ENCODE measurements at regions not wholly inside any gene's neighbourhood (a gene's known extent, or its start where the extent isn't known, plus 50 kb on each side); places are given as distances from the start of the nearest gene placed in this dataset.

DNA sequence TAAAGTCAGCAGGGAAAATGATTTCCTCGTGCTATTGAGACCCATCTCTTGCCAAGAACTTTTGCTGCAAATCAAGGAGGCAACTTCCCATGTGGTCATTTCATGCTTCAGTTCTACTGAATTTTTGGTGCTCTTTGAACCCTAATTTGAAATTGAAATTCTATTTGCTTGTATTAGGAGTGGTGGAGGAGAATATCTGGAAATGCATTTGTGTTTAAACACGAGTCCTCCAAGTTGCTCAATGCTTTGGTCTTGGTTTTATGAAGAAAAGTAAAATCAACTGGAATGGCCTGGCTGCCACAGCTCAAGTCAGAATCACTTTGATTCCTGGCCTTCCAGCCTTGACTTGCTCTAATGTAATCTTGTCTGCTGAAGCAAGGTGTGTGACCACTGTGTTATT, 613.2 kb downstream of the TLE1 start:
- no peak for DNase-seq (ENCODE audit: extremely low read depth in 1 of 4, low spot score in 3 of 4)
- no peak for FAIRE-seq
- Histone ChIP-seq H3K4me2 (ENCODE audit: insufficient read depth, low read length) (no peak overlapping the region), H3K9me1 (ENCODE audit: control insufficient read depth, insufficient read depth, low read length) (no peaks in the 10 kb centered on the region), H3K9ac (ENCODE audit: insufficient read depth in 1 of 2, low read depth in 2 of 2, low read length in 2 of 2) (no peak overlapping the region), H3K79me2 (ENCODE audit: control insufficient read depth, insufficient read depth, low read length) (no peaks in the 10 kb centered on the region), H3K36me3 (ENCODE audit: control insufficient read depth, insufficient read depth, low read length) (no peaks in the 10 kb centered on the region), H3K27me3 (ENCODE audit: control insufficient read depth in 2 of 2, insufficient read depth in 2 of 2, low read length in 2 of 2) (no peaks in the 10 kb centered on the region), H2AFZ (ENCODE audit: low read depth, low read length) (no peak overlapping the region), H3K27ac (ENCODE audit: extremely low read depth, low read depth, low read length) (no peak overlapping the region), H3K4me3 (no peak overlapping the region), H3K4me1 (replicated peaks in 1 of 2; ENCODE audit: control insufficient read depth in 2 of 2, insufficient read depth in 2 of 2, low read length in 2 of 2) (no peaks in the 10 kb centered on the region), H3K9me3 (replicated peaks; ENCODE audit: control insufficient read depth, insufficient read depth, low read depth, low read length) (no peaks in the 10 kb centered on the region), H4K20me1 (replicated peaks; ENCODE audit: control insufficient read depth, insufficient read depth, low read length) (no peaks in the 10 kb centered on the region)
- POLR2A ChIA-PET = no interaction called here
- WGBS (ENCODE audit: insufficient coverage, low coverage, missing lambda C conversion rate) = 8% methylated on average over 2 of the region's 2 CpGs
- in situ Hi-C loops (cut with MboI) = no loop called here
- ATAC-seq = no peak
- CTCF ChIA-PET (ENCODE audit: low intra/inter-chr PET ratio) = no interaction called here
- BruUV-seq (replicated peaks) = no TSS peak
- intact Hi-C loops (cut with micrococcal nuclease) = no loop called here
- TF ChIP-seq PHF21A (IDR thresholded peaks at IDR 0.05; ENCODE audit: borderline replicate concordance, low read depth) = no peak
- no peak for TF ChIP-seq ZBTB7A (IDR thresholded peaks at IDR 0.05; ENCODE audit: borderline replicate concordance, control insufficient read depth, low read depth, low read length)
- no peak for TF ChIP-seq SP2 (IDR thresholded peaks at IDR 0.05; ENCODE audit: extremely low read depth, low read depth, low read length, poor library complexity, severe bottlenecking)
- TF ChIP-seq, protein P1, sequence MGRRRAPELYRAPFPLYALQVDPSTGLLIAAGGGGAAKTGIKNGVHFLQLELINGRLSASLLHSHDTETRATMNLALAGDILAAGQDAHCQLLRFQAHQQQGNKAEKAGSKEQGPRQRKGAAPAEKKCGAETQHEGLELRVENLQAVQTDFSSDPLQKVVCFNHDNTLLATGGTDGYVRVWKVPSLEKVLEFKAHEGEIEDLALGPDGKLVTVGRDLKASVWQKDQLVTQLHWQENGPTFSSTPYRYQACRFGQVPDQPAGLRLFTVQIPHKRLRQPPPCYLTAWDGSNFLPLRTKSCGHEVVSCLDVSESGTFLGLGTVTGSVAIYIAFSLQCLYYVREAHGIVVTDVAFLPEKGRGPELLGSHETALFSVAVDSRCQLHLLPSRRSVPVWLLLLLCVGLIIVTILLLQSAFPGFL (CRISPR knock-in tag; IDR thresholded peaks at IDR 0.05) = no peak
- no peak for TF ChIP-seq POLR3G (IDR thresholded peaks at IDR 0.05; ENCODE audit: extremely low read depth, insufficient read length, insufficient replicate concordance)
- TF ChIP-seq ZFP91 (CRISPR knock-in tag; IDR thresholded peaks at IDR 0.05) = no peak
- TF ChIP-seq MBD2 (IDR thresholded peaks at IDR 0.05; ENCODE audit: borderline replicate concordance, low read depth) = no peak
- no peak for TF ChIP-seq SIX5 (IDR thresholded peaks at IDR 0.05; ENCODE audit: borderline replicate concordance in 1 of 2, insufficient read depth in 1 of 2, low read depth in 1 of 2, low read length in 2 of 2)
- TF ChIP-seq U2AF1 (optimal IDR thresholded peaks at IDR 0.05; ENCODE audit: low read depth, low read length) = no peak
- TF ChIP-seq, protein P2, sequence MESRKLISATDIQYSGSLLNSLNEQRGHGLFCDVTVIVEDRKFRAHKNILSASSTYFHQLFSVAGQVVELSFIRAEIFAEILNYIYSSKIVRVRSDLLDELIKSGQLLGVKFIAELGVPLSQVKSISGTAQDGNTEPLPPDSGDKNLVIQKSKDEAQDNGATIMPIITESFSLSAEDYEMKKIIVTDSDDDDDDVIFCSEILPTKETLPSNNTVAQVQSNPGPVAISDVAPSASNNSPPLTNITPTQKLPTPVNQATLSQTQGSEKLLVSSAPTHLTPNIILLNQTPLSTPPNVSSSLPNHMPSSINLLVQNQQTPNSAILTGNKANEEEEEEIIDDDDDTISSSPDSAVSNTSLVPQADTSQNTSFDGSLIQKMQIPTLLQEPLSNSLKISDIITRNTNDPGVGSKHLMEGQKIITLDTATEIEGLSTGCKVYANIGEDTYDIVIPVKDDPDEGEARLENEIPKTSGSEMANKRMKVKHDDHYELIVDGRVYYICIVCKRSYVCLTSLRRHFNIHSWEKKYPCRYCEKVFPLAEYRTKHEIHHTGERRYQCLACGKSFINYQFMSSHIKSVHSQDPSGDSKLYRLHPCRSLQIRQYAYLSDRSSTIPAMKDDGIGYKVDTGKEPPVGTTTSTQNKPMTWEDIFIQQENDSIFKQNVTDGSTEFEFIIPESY (CRISPR knock-in tag; IDR thresholded peaks at IDR 0.05) = no peak
- no peak for TF ChIP-seq ZBTB8A (IDR thresholded peaks at IDR 0.05; ENCODE audit: partially characterized antibody)
- TF ChIP-seq HDAC1 (IDR thresholded peaks at IDR 0.05) = no peak
- TF ChIP-seq RBM39 (optimal IDR thresholded peaks at IDR 0.05; ENCODE audit: low read depth, low read length) = no peak
- TF ChIP-seq ZFP36 (IDR thresholded peaks at IDR 0.05; ENCODE audit: low read depth, low read length, partially characterized antibody) = no peak
- no peak for TF ChIP-seq CHCHD3 (CRISPR knock-in tag; IDR thresholded peaks at IDR 0.05)
- TF ChIP-seq, protein P3, sequence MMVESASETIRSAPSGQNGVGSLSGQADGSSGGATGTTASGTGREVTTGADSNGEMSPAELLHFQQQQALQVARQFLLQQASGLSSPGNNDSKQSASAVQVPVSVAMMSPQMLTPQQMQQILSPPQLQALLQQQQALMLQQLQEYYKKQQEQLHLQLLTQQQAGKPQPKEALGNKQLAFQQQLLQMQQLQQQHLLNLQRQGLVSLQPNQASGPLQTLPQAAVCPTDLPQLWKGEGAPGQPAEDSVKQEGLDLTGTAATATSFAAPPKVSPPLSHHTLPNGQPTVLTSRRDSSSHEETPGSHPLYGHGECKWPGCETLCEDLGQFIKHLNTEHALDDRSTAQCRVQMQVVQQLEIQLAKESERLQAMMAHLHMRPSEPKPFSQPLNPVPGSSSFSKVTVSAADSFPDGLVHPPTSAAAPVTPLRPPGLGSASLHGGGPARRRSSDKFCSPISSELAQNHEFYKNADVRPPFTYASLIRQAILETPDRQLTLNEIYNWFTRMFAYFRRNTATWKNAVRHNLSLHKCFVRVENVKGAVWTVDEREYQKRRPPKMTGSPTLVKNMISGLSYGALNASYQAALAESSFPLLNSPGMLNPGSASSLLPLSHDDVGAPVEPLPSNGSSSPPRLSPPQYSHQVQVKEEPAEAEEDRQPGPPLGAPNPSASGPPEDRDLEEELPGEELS (CRISPR knock-in tag; IDR thresholded peaks at IDR 0.05; ENCODE audit: borderline replicate concordance) = no peak
